ENCODE measurements at regions not wholly inside any gene's neighbourhood (a gene's known extent, or its start where the extent isn't known, plus 50 kb on each side); places are given as distances from the start of the nearest gene placed in this dataset.

DNA sequence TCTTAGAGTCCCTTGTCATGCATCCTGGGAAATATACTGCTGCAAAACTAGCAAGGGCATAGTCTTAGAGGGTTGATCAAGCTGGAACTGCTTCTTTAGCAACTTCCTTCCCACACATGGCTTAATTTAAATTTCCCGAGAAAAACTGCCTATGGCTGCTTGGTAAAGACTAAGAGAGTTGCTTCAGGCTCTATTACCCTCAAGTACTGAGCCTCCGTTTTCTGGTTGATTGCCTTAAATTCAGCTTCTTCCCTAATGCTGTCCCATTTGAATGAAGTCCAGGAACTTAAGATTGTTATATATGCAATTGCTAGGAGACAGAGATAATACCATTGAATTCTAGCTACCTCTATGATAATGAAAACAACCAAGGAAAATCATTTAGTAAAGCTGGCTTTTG lies 385.7 kb upstream of the CYLC2 start:
- no peak for TF ChIP-seq POLR2A (IDR thresholded peaks at IDR 0.05)
- TF ChIP-seq, protein P1, sequence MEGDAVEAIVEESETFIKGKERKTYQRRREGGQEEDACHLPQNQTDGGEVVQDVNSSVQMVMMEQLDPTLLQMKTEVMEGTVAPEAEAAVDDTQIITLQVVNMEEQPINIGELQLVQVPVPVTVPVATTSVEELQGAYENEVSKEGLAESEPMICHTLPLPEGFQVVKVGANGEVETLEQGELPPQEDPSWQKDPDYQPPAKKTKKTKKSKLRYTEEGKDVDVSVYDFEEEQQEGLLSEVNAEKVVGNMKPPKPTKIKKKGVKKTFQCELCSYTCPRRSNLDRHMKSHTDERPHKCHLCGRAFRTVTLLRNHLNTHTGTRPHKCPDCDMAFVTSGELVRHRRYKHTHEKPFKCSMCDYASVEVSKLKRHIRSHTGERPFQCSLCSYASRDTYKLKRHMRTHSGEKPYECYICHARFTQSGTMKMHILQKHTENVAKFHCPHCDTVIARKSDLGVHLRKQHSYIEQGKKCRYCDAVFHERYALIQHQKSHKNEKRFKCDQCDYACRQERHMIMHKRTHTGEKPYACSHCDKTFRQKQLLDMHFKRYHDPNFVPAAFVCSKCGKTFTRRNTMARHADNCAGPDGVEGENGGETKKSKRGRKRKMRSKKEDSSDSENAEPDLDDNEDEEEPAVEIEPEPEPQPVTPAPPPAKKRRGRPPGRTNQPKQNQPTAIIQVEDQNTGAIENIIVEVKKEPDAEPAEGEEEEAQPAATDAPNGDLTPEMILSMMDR (IDR thresholded peaks at IDR 0.05), result no peak
